ENCODE measurements at regions not wholly inside any gene's neighbourhood (a gene's known extent, or its start where the extent isn't known, plus 50 kb on each side); places are given as distances from the start of the nearest gene placed in this dataset.

DNA sequence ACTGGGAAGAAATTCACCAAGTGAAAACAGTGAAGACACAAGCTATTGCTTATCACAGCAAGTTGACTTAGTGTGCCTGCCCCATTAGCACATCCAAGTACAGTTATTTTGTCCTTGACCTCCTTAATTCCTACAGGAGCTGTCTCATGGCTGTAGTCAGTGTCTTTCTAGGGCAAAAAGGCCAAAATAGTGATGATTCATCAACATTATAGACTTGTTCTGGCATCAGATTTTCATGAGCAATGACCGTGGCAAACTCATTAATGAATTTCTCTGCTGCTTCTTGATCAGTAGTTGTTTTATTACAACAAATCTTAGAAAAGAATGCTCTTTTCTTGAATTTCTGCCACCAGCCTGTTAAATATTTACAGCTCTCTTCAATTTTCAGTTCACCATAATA lies 1169.3 kb upstream of the DDX18 start:
- DNase-seq (ENCODE audit: low spot score), result no peak

DNA sequence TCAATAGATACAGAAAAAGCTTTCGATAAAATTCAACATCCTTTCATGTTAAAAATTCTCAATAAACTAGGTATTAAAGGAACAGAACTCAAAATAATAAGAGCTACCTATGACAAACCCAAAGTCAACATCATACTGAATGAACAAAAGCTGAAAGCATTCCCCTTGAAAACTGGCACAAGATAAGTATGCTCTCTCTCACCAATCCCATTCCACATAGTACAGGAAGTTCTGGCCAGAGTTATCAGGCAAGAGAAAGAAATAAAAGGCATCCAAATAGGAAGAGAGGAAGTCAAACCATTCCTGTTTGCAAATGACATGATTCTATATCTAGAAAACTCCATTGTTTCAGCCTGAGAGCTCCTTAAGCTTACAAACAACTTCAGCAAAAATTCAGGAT lies 1145.8 kb upstream of the DDX18 start:
- no peak for DNase-seq (ENCODE audit: low spot score)

DNA sequence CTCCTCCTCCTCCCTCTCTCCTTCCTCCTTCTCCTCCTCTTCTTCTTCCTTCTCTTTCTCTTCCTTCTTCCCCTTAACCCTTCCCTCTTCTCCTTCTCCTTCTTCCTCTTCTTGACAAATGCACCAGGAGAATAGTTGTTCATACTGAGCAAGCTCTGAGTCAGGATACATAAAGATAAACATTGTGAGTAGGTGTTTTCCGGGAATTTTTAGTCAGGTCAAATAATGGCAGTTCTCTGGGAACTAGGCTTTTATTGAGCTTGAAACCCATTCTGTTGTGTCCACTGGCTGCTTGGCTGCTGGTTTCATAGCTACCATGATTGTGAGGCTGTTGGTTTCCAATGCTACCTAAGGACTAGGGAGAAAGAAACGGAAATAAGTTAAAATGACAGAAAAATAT lies 1144.7 kb upstream of the DDX18 start:
- DNase-seq (ENCODE audit: low spot score), result no peak

DNA sequence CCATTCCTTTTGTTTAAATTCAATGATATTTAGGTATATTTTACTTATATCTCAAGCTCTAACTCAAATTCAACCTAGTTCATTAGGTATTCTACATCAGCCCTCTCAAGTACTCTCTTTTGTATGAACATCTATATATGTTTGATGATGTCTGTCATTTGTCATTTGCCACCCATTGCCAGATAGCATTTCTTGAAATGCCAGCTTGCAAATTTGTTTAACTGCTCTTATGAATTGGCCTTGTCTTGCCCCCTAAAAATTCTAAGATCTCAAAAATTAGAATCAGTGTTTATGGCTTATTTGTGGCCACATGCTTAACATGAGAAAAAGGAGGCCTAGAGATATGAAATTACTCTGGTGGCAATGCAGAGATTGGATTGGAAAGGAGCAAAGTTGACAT lies 1140.3 kb upstream of the DDX18 start:
- no peak for DNase-seq (ENCODE audit: low spot score)

GRCh38 chr2:116676776-116677175 lies 1137.7 kb upstream of the DDX18 start:
- no peak for DNase-seq (ENCODE audit: low spot score)

- DNase-seq (ENCODE audit: low spot score), result no peak
Observed at GRCh38 chr2:116680256-116680936, 1134.1 kb upstream of the DDX18 start.

- DNase-seq (ENCODE audit: low spot score), result no peak
Observed at GRCh38 chr2:116687371-116687770, 1127.1 kb upstream of the DDX18 start.

DNA sequence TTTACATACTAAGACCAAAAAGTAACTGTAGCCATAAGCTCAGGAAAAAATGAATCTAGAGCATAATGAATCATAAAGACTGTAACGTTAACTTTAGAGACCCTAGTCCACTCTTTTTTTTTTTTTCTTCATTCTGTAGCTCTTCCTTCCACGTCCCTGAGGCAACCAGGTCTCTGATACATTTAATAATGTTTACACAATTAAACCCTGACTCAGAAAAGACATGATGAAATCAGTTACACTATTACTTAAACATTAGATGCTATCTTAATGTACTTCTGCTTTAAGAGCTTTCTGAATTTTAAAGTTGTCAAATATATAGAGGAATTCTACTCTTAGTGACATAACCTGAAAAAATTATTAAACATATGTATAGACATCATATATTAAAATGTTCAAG lies 1121.5 kb upstream of the DDX18 start:
- no peak for DNase-seq (ENCODE audit: low spot score)

DNA sequence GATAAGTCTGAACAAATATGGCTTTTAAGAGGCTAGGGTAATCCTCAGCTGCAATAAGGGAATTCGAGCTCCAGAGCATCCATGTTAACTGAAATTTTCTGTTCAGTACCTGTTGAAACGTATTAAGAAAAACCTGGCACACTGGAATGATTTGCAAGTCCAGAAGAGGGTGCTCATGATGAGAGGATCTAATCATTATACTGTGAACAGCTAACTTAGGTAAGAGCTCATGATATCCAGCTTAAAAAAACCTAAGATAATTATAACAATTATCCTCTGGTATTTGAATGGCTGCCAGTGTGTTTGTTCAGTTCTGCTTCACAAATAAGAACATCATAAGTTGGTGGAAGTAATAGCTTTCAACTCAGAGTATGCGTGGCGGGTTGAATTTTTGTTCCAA lies 1118.3 kb upstream of the DDX18 start:
- DNase-seq (ENCODE audit: low spot score), result no peak

DNA sequence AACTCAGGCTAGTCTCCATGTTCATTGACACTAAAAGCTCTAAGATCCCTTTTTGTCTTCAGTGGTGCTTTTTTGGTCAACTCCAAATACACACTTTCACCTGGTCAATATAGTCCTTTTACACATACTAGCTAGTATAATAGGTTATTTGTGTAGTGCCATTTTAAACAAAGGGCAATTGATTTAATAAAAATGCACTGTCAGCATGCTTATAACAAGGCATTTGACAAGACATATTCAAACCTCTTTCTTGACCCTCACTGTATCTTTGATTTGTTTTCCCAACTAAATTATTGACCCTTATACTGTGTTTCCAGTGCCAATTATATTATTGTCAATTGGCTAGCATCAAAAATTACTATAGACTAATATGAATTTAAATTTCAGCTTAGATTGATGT lies 1117.6 kb upstream of the DDX18 start:
- DNase-seq (ENCODE audit: low spot score), result no peak

DNA sequence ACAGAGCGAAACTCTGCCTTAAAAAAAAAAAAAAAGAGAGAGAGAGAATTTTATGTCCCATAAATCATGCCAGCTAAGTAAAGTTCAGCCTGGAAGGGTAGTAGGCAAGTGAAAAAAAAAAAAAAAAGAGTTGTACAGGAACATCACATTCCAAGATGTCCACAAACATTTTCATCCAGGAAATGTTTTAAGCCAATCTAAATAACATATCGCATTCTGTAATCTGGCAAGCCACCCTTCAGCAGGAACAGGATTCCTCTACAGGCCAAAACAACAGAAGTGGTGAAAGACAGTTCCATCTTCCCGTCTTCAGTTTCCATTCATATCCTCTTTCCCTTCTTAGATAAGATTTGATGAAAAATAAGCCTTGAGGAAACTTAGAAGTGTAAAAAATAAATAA lies 1108.1 kb upstream of the DDX18 start:
- no peak for DNase-seq (ENCODE audit: low spot score)

DNA sequence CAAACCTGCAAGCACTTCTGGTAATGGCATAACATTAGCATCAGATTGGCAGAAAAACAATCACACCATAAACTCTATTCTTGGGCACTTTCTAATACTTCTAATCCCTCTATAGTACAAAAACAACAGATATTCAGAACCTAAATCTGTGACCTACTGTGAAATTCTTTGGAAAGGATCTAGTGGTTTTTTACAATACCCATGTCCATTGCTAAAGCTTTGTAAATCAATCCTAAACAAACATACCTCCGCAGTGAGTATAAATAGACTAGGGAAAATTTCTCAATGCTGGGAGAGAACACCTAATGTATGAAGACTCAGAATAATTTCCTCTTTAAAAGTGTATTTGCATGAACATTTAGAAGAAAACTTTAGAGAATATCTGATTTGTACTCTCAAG lies 1098.5 kb upstream of the DDX18 start:
- no peak for DNase-seq (ENCODE audit: low spot score)

DNA sequence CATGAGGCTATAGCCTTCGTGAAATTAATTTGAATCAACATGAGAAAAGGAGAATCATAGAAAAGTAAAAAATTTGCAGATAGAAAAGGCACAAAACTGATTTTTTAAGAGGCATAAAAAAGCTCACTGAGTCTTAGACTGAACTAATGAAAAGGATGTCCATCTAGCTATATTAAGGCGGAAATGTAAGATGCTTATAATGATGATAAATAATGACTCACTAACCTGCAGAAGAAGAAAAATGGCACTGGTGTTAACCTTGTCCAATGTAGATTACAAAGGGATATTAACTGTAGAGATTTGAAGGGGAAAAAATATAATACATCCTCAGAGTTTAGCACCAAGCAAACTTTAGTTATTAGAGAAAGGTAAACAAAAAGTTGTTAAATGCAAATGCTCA lies 1098.0 kb upstream of the DDX18 start:
- no peak for DNase-seq (ENCODE audit: low spot score)

DNA sequence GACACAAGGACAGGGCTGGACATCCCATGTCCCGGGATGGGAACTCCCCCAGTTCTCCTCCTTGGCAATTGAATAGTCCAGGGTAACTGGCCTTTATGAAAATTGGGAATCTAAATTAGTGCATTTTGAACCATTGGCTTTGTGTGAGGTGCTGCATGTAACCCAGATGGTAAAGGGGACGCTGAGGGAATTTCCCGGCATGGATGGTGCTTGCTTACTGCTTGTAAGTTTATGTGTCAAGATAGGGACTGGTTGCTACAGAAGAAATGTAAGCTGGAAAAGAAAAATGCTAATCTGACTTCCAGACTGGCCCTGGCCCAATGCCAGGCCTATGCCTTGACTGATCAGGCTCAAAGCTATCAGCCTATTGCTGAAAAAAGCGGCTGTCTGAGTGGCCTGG lies 1096.7 kb upstream of the DDX18 start:
- no peak for DNase-seq (ENCODE audit: low spot score)

GRCh38 chr2:116718451-116718850 lies 1096.0 kb upstream of the DDX18 start:
- DNase-seq (ENCODE audit: low spot score), result no peak

- DNase-seq (ENCODE audit: low spot score), result no peak
Observed at GRCh38 chr2:116719836-116720235, 1094.7 kb upstream of the DDX18 start.

- peak; percentile 4 for DNase-seq (ENCODE audit: low spot score)
Observed at GRCh38 chr2:116724550-116724949, 1089.9 kb upstream of the DDX18 start.

GRCh38 chr2:116732322-116732721 lies 1082.2 kb upstream of the DDX18 start:
- DNase-seq (ENCODE audit: low spot score), result no peak

- DNase-seq (ENCODE audit: low spot score), result no peak
Observed at GRCh38 chr2:116733699-116734098, 1080.8 kb upstream of the DDX18 start.

- DNase-seq (ENCODE audit: low spot score), result no peak
Observed at GRCh38 chr2:116737951-116738350, 1076.5 kb upstream of the DDX18 start.

GRCh38 chr2:116747103-116747502 lies 1067.4 kb upstream of the DDX18 start:
- no peak for DNase-seq (ENCODE audit: low spot score)

DNA sequence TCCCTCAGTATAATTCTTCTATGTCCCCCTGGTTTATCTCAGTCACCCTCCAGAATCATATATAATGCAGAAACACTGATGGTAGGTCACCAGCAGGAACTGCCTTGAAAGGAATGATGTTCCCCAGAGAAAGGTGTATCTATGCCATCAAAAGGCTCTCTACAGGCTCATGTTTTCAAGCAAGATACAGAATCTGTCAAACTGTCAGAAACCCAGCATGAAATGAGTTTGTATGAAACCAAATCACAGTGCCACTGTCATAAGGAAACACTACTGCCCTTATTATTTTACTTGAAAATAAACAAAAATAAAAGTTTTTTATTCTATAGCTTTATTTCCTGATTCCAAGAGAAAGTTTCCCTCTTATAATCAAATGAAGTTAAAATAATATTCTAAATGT lies 1064.5 kb upstream of the DDX18 start:
- no peak for DNase-seq (ENCODE audit: low spot score)

- no peak for DNase-seq (ENCODE audit: low spot score)
Observed at GRCh38 chr2:116754381-116755101, 1060.0 kb upstream of the DDX18 start.

DNA sequence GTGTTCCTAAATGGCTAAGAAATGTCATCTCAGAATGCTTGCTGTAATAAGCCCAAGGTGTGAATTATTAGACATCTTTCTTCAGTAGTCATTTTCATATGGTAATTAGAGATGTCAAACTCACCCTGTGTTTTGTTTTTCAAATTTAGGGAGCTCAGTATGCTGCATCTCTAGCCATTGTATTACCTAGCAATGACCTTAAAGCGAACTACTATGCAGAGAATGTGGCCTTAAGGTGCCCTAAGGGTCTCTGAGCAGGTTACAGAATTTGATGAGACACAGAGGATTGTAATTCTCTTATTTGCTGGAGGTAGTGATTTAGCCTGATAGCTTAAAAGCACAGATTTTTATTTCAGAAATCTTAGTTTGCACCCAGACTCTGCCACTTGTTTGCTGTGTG lies 1052.6 kb upstream of the DDX18 start:
- DNase-seq (ENCODE audit: low spot score), result no peak

All from umbilical cord (tissue), 1 donor.